Epidermal melanocyte (primary cell): ENCODE measurements at regions not wholly inside any gene's neighbourhood (a gene's known extent, or its start where the extent isn't known, plus 50 kb on each side); places are given as distances from the start of the nearest gene placed in this dataset.
"Not testable (repeated sequence)": the region's sequence is repeated elsewhere in the genome, so short reads cannot be mapped to it uniquely, and the experiment has no call there.

Experiments
- DNase-seq: peaks from one replicate; pipeline ENCODE4 v3.0.0; 2011; ENCODE audit warnings: low spot score; ENCODE audit not compliant: insufficient read length

DNA sequence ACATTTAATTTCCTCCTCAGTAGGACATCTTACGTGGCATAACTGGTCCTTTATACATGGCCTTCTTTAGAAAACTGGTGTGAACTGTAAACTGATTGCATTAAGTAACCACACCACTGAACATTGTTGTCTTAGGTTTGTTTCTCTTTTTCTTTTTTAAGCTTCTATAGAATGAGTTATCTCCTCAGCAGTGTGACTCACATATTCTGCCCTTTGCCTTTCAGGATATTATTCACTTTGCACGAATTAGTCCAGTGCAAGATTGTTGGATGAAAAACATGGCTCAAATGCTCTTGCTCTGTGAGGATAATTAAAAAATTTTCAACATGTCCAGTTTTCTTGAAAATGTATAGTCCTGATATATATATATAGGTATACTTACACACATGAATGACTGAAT is 147.6 kb downstream of the KBTBD8 start:
- no peak for DNase-seq

DNA sequence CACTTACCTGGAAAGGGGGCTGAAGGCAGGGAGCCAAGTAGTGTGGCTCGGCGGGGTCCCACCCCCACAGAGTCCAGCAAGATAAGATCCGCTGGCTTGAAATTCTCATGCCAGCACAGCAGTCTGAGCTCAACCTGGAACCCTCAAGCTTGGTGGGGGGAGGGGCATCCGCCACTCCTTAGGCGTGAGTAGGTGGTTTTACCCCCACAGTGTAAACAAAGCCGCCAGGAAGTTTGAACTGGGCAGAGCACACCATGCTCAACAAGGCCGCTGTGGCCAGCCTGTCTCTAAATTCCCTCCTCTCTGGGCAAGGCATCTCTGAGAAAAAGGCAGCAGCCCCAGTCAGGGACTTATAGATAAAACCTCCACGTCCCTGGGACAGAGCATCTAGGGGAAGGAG is 156.3 kb downstream of the KBTBD8 start:
- no peak for DNase-seq

DNA sequence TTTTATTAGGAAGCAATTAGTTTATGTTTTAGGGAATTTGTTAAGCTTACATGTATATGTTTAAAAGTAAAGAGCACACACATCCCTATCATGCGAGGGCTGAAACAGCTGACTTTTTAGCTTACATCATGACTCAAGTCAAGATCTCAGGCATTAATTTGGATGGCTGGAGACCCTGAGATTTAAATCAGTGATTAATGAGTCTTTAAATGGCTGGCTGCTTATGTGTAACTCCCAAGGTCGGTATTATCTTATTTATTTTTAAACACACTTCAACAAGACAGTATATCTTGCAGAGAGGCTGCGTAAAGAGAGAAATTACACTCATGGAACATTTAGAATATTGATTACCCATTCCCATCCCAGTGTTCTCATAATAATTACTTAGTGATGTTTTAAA is 169.4 kb downstream of the KBTBD8 start:
- no peak for DNase-seq

DNA sequence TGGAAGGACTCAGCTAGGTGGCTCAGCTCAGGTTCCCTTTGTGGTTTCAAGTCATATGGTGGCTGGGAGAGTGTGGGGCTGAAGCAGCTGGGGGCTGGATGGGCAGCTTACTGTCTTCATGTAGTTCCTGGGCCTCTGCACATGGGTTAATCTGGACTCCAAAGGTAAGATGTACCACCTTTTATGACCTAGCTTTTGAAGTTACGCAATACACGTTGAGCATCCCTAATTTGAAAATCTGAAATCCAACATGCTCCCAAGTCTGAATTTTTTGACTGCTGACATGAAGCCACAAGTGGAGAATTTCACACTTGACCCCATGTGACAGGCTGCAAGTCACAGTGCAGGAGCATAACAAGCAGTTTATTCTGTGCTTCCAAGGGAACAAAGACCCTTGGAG is 173.7 kb downstream of the KBTBD8 start:
- no peak for DNase-seq

DNA sequence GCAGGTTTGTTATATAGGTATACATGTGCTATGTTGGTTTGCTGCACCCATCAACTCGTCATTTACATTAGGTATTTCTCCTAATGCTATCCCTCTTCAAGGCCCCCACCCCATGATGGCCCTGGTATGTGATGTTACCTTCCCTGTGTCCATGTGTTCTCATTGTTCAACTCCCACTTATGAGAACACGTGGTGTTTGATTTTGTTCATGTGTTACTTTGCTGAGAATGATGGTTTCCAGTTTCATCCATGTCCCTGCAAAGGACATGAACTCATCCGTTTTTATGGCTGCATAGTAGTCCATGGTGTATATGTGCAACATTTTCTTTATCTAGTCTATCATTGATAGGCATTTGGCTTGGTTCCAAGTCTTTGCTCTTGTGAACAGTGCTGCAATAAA is 175.0 kb downstream of the KBTBD8 start:
- not testable (repeated sequence) for DNase-seq

DNA sequence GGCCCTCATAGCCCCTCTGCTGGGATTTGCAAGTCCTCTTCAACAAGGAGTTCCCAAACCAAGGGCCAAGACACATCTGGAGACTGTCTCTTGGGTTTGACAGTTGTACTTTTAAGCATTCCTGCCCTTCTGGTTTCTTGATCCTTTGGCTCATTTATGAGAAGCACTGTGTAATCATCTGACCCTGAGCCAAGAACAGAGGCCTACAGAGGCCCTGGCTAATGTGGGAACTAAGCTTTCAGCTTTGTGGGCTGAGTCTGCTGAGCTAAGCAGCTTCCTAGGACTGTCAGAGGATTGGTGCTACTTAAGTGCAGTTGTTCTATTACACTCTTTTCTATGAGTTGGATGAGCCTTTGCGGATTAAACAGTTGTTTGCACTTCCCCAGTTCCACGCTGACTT is 178.3 kb downstream of the KBTBD8 start:
- no peak for DNase-seq

DNA sequence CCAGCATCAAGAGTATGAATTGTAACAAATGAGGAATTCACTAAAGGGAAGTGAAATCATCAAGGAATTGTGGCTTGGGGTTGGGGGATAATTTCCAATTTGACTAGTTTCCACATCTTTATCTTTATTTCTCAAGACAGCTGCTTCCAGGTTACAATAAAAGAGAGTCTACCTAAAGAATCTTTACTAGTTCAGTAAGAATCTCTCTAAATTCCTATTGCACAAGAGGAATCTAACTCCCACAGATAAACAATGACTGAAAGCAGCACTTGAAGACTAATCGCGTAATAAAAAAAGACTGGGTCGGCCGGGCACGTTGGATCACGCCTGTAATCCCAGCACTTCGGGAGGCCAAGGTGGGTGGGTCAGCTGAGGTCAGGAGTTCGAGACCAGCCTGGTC is 194.4 kb downstream of the KBTBD8 start:
- DNase-seq: no peak

DNA sequence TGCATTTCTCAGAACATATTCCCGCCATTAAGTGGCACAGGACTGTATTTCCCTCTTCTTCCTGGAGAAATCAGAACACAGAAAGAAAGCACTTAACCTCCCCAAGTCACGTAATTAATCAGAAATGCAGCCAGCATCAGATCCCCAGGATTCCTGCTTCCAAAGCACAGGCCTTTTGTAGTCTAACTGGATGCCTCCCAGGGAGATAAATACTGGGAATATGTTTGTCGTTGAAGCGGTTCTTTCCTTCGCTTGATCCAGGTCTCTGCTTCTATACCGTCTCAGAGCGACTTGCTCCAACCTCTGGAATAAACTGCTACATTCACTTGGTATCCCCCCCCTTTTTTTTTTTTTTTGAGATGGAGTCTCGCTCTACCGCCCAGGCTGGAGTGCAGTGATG is 198.6 kb downstream of the KBTBD8 start:
- DNase-seq: no peak

DNA sequence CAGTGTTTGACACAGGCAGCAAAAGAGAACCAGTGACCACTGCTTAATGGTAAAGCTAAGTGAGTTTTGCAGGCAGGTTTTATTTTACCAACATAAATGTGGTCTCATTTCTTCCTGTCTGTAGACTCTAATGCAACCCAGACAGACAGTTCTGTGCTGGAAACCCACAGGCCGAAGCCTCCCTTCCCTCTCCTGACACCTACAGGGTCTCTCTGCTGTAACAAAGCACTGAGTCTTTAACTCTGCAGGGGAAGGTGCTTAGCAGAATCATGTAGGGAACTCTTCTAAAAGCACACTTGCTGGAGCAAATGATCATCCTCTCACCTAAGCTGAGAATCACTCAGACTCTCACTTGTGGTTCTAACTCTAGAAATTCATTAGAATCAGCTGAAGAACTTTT is 200.3 kb downstream of the KBTBD8 start:
- no peak for DNase-seq

DNA sequence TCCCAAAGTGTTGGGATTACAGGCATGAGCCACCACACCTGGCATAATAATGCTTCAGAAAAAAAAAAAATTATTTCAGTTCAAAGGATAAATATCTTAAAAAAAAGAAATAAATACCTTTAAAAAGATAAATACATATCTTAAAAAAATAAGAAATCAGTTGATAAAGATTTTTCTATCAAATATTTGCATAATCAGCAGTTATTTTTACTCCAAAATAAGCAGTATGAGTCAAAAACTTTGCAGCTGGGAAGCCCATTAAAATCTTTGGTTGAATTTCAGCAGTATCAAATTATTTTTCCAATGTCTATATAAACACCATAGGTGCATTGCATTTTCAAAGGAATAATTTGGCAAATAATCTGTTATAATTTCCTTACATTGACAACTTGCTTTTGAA is 202.5 kb downstream of the KBTBD8 start:
- DNase-seq: no peak

DNA sequence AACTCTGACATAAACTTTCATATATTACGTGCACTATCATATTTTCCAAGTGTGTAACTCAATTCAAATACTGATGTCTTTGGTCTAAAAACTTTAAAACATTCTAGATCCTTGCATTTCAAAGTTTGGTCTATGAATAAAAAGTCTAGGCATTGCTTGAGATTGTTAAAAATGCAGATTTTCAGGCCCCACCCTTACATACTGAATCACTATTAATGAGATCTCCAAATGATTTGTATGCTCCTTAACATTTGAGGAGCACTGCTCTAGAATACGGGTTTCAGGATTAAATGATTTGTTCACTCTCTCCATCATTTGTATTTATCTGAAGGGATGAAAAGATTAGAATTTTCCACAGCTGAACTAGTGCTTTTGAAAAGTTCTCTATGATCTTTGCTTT is 202.9 kb downstream of the KBTBD8 start:
- DNase-seq: no peak

DNA sequence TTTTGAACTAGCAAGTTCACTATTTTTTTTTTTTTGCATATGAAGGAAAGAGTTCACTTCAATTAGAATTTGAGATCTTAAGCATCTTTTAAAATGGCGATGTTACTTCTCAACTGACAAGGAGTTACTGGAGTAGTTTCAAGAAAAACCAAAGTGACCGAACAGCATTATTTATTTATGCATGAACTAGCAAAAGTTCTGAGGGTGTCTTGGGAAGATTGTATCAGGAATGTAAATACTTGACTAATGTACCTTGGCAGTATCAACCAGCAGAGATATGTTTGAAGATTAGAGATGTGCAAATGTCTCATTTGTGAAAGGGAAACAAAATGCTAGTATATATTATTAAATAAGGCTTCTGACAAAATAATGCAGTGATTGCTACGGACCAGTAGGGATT is 203.9 kb downstream of the KBTBD8 start:
- DNase-seq: no peak

DNA sequence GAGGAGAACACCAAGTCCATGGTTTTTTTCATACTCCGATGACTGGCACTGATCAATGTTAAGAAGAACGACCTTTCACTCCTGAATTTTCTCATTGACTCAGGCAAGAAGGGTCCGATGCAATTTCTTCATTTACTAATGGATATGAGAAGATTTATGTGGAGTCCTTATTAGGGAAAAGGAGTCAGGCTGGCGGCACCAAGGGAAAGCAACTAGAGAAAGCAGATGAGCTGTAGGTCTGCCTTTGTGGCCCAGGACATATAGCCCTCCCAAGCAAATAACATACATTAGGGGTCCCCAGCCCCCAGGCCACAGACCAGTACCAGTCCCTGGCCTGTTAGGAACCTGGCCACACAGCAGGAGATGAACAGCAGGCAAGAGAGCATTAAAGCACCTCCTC is 206.8 kb downstream of the KBTBD8 start:
- no peak for DNase-seq

DNA sequence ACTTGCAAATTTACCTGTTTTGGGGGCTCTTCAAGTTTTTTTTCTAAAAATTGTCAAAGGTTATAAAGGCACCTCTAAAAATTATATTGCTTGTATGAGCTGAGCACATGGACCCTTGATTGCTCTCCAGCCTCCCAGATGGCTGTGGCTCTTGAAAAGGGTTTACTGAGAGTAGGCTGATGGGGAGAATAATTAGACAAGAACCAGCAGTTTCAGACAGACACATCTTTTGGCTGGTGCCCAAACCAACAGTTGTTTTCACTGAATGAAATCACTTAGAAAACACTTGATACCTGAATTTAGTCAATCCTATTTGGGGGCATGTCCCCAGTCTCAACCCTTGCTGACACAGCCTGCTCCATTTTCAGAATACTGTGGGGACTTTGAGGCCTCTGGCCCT is 217.6 kb downstream of the KBTBD8 start:
- no peak for DNase-seq

DNA sequence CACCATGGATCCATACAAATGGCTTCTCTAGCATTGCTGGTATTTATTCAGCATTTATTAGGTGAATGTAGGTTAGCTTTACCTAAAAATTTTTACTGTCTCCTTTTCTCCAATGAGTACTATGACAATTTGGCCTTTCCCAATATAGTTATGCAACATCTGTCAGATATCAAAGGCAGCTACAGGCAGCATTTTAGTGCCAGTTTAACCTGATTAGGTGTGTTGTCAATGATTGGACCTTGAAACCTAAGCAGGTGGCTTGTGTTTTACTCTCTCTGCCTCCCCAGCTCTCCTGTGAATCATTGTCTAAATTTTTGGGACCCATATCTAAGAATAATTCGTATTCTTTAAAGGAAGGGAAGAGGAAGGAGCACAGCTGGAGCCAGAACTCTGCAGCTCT is 228.9 kb downstream of the KBTBD8 start:
- no peak for DNase-seq

DNA sequence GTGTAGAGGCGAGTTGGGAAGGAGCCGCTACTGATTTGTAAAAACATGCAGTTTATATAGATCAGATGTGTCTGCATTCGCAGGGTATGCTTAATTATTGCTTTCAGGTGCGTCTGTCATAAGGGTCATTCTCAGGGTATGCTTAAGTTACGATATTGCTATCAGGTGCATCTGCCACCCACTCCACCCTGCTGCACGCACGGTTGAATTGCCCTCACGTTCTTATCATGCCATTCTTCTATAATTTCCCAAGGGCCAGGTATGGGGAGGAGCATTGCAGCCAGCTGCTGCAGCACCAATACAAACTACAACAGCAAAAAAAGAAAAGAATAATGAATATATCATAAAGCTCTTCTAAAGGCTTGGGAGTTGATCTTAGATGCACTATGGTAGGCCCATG is 230.0 kb downstream of the KBTBD8 start:
- DNase-seq: no peak

DNA sequence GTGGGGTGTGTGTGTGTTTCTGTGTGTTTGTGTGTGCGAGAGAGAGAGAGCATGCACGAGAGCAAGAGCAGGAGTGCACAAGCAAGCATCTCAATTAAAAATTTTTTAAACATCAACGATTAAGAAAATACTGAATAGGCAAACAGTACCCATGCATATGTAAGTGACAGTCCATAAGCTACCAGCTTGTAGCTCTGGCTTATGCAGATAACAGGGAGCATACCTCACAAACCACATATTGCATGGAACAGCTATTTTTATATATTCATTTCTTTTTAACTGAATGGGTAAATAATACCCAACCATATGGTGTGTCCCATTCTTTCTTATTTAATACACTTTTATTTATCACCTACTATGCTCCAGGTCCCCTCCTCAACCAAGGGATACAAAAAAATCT is 234.5 kb downstream of the KBTBD8 start:
- no peak for DNase-seq

DNA sequence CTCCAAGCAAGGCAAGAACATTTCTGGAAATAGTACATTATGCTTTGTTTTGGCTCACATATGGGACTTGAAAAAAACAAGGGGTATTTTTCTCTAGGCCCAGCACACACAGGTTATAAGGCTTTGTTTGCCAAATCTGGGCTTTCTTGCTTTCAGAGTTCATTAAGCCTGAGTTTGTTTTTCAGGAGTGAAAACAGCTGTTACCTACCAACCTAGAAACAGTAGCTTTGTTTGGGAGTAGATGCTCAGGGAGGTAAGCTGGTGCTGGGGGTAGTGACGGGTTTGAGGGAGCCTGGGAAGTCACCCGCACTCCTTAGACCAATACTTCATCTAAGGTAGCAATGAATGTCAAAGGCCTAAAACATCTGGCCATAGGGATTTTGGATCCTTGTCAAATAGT is 241.2 kb downstream of the KBTBD8 start:
- DNase-seq: no peak

DNA sequence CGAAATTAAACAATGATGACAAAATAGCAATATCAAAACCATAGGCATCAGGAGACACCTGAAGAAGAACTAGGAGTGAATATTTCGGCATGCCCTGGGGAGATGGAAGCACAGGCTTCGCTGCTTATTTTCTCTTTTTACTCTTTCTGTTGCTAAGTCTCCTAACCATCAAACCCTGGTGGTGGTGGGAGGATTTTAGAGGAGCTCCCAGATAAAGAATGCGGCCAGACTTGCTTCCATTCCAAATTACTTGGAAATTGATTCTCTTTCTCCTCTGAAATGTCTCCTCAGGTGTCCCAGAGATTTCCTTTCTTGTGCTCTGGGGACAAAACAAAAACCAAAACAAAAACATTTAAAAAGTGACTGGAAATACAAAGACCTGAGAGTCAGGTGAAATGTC is 243.0 kb downstream of the KBTBD8 start:
- DNase-seq: no peak

DNA sequence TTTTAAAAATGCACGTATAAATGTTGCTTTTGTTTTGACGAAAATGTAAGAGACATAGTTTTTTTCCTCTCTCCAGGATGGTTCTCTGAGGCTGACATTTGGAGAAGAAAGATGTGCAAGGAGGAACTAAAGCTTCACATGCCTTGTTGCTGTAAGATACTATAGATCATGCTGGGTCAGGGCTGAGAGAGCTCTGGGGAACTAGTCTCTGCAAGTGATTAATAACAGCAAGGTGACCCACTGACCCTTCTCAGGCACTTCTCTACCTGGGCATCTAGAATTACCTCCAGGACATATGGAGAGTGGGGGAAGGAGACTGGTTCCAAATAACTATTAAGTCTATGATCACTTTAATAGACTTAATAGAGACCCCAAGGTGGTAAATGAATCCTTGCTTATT is 246.0 kb downstream of the KBTBD8 start:
- no peak for DNase-seq

DNA sequence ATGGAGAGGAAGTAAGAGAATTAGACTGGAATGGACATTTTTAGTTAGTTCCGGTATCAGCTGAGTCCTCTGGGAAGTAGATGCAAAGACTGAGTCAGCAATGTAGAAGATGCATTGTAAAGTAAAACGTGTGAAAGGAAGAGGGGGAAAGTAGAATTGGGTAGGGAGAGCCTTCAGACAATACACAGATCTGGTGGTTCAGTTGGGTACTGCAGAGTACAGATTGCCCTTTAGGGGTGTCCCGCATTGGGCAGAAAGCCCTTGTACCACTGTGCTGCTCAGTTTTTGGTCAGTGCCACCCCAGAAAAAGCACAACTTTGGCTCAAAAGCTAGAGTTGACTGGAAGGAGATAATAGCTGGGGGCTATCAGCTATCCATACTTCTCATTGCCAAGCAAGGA is 247.4 kb downstream of the KBTBD8 start:
- no peak for DNase-seq

DNA sequence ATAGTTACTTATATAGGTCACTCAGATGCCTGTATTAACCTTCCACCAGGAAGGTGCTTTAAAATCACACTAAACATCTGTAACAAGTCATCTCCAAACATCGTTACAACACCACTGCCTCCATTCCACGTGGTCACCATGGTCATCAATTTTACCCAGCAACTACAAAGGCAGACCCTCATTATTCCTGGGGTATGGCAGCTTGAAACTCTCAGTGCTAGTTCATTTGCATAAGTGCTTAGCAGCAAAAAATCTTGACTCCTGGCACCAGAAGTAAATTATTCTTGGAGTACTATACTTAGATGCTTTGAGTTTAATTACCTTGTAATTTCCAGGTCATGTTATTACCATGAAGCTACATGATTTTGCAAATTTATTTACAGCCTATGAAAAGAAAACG is 250.6 kb downstream of the KBTBD8 start:
- no peak for DNase-seq

DNA sequence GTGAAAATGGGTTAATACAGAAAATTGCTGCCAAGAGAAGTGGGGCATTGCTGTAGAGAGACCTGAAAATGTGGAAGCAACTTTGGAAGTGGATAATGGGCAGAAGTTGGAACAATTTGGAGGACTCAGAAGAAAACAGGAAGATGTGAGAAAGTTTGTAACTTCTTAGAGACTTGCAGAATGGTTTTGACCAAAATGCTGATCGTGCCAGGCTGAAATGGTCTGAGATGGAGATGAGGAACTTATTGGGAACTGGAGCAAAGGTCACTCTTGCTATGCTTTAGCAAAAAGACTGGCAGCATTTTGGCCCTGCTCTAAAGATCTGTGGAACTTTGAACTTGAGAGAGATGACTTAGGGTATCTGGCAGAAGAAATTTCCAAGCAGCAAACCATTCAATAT is 254.8 kb downstream of the KBTBD8 start:
- DNase-seq: not testable (repeated sequence)

DNA sequence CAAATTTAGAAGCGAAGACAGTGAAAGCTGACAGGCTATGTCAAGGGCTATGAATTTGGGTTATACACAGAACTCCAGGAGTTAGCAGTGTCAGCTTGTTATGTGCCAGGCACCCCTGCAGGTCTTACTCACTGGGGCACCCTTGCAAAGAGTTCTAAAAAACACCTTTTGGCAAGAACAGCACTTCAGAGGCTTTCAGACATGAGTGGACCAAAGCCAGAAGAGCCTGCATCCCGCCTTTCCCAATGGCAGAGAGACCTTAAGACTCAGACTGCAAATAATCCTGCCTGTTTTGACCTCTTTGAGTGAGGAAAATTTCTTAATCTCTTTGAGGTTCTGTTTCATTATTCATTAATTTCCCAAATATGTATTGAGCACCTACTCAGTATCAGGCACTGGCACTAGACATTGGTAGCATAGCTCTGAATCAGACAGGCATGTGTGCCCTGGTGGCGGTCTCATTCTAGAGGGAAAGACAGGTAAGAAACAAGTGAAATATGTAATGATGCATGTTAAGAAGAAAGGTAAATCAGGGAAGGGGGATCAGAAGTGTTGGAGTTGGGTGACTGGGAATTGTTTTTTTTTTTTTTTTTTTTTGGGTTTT is 280.0 kb downstream of the KBTBD8 start:
- no peak for DNase-seq
